K562 (cell line): ENCODE measurements at regions not wholly inside any gene's neighbourhood (a gene's known extent, or its start where the extent isn't known, plus 50 kb on each side); places are given as distances from the start of the nearest gene placed in this dataset.
A peak's percentile ranks its signal among the peaks of the same experiment; 100 is the strongest.
"Not testable (repeated sequence)": the region's sequence is repeated elsewhere in the genome, so short reads cannot be mapped to it uniquely, and the experiment has no call there.

Source experiments
- ATAC-seq: fragments of 200-7000 bp; cut with Tn5 transposase; 3 replicates; pipeline ENCODE4 v1.9.1; 2020; ENCODE audit warnings: moderate library complexity
- BruUV-seq: library from RNA; stranded (reverse); fragments of 400-500 nt; replicated peaks from 2 replicates; lab custom pipeline; 2021; lab: Mats Ljungman, UMichigan
- CTCF ChIA-PET: fragments of 300-600 bp; formaldehyde crosslinking; extraction: SDS; loops from one replicate; lab custom pipeline; 2021; ENCODE audit warnings: low intra/inter-chr PET ratio; lab: Yijun Ruan, JAX
- POLR2A ChIA-PET: fragments of 300-600, 350-650 bp; sonication (Branson Sonifier 250); formaldehyde crosslinking; extraction: SDS; loops from one replicate; lab custom pipeline; 2021; ENCODE audit warnings: antibody characterized with exemption, inconsistent platforms; lab: Yijun Ruan, JAX
- DNase-seq, 4 experiments: peaks; one replicate each; pipeline versions ENCODE4 v3.0.0 to v3.0.0-alpha.2; 2011 to 2018; ENCODE audit warnings: low spot score in 3 of 4, mixed read lengths in 3 of 4; ENCODE audit errors: extremely low read depth in 1 of 4
- FAIRE-seq: peaks from 2 replicates; lab custom pipeline; 2011; peaks lifted over from hg19 to GRCh38; lab: Jason Lieb, UNC
- H2AFZ ChIP-seq: 2 replicates; pipeline ENCODE4 v1.6.0; 2011; ENCODE audit warnings: low read depth, low read length, control low read depth, inconsistent platforms
- H3K27ac ChIP-seq: fragments of 200-600 bp; 3 replicates; pipeline ENCODE4 v1.8.0; 2011; ENCODE audit warnings: low read depth, mild to moderate bottlenecking, control low read depth, inconsistent platforms, low read length, moderate library complexity, mixed read lengths; ENCODE audit errors: extremely low read depth
- H3K27me3 ChIP-seq, 2 experiments: fragments of 300-600 bp in 1 of 2; 2 replicates in 1 of 2; 3 replicates in 1 of 2; pipeline versions ENCODE4 v1.6.0 to v1.8.0; 2011; ENCODE audit warnings: inconsistent platforms in 2 of 2, low read length in 2 of 2, mild to moderate bottlenecking in 1 of 2, mixed read lengths in 1 of 2, moderate library complexity in 1 of 2; ENCODE audit not compliant: control insufficient read depth in 2 of 2, insufficient read depth in 2 of 2
- H3K36me3 ChIP-seq: fragments of 300-600 bp; 3 replicates; pipeline ENCODE4 v1.8.0; 2011; ENCODE audit warnings: mild to moderate bottlenecking, low read length, inconsistent platforms; ENCODE audit not compliant: control insufficient read depth, insufficient read depth
- H3K4me1 ChIP-seq, 2 experiments: fragments of 200-600 bp in 1 of 2; replicated peaks in 1 of 2; 2 replicates in 1 of 2; 3 replicates in 1 of 2; pipeline versions ENCODE4 v1.5.1 to v1.8.0; 2011; ENCODE audit warnings: inconsistent platforms in 2 of 2, low read length in 2 of 2, mild to moderate bottlenecking in 1 of 2, mixed read lengths in 1 of 2, moderate library complexity in 1 of 2; ENCODE audit not compliant: control insufficient read depth in 2 of 2, insufficient read depth in 2 of 2
- H3K4me2 ChIP-seq: 2 replicates; pipeline ENCODE4 v1.6.1; 2011; ENCODE audit warnings: low read length, control low read depth, inconsistent platforms, mixed read lengths; ENCODE audit not compliant: insufficient read depth
- H3K4me3 ChIP-seq: fragments of 200-600 bp; sonication (generic), shearing (Covaris generic); 2 replicates; pipeline ENCODE4 v1.5.1; 2016; ENCODE audit warnings: control low read depth, inconsistent platforms
- H3K79me2 ChIP-seq: fragments of 200-600 bp; 3 replicates; pipeline ENCODE4 v1.8.0; 2011; ENCODE audit warnings: low read length, inconsistent platforms; ENCODE audit not compliant: control insufficient read depth, insufficient read depth
- H3K9ac ChIP-seq, 2 experiments: 2 replicates each; pipeline versions ENCODE4 v1.6.0 to v1.6.1; 2011; ENCODE audit warnings: low read depth in 2 of 2, low read length in 2 of 2, control low read depth in 1 of 2, inconsistent platforms in 1 of 2, mild to moderate bottlenecking in 1 of 2, mixed read lengths in 1 of 2; ENCODE audit not compliant: insufficient read depth in 1 of 2
- H3K9me1 ChIP-seq: one replicate; pipeline ENCODE4 v1.6.0; 2011; ENCODE audit warnings: inconsistent platforms, mild to moderate bottlenecking, low read length, moderate library complexity; ENCODE audit not compliant: control insufficient read depth, insufficient read depth
- H3K9me3 ChIP-seq: replicated peaks from 2 replicates; pipeline ENCODE4 v1.5.1; 2011; ENCODE audit warnings: low read depth, low read length, inconsistent platforms; ENCODE audit not compliant: control insufficient read depth, insufficient read depth
- H4K20me1 ChIP-seq: replicated peaks from 2 replicates; pipeline ENCODE4 v1.6.1; 2011; ENCODE audit warnings: low read length, inconsistent platforms, mixed read lengths; ENCODE audit not compliant: control insufficient read depth, insufficient read depth
- ARID4B ChIP-seq: sonication (generic); formaldehyde crosslinking; IDR thresholded peaks from 2 replicates; pipeline ENCODE4 v1.8.0; 2022; ENCODE audit warnings: mild to moderate bottlenecking, missing genetic modification reagents
- CTBP1 ChIP-seq: fragments of 450-650 bp; IDR thresholded peaks from 2 replicates; pipeline ENCODE4 v1.6.1; 2016; ENCODE audit warnings: borderline replicate concordance
- MYNN ChIP-seq, 2 experiments: sonication (generic); formaldehyde crosslinking in 1 of 2; IDR thresholded peaks; 2 replicates each; pipeline versions ENCODE4 v1.5.0 to v1.6.1; 2016 to 2020; ENCODE audit warnings: antibody characterized with exemption in 1 of 2, missing genetic modification reagents in 1 of 2
- RFX5 ChIP-seq: IDR thresholded peaks from 2 replicates; pipeline ENCODE4 v1.6.1; 2011; ENCODE audit warnings: low read depth, mild to moderate bottlenecking, improper control_type of control experiment, low read length
- WGBS: fragments of 100-300 bp; shearing (Covaris generic); methylation state at CpG from one replicate; pipeline ENCODE4 v1.1.6; 2016; ENCODE audit warnings: low coverage, mixed read lengths; ENCODE audit not compliant: insufficient coverage; ENCODE audit errors: missing lambda C conversion rate; 5-methylcytosine and 5-hydroxymethylcytosine counted together
- in situ Hi-C: fragments of 300-500 bp; cut with MboI; formaldehyde crosslinking; loops from 4 replicates; pipeline ENCODE4 v1.15.0; 2018; ENCODE audit warnings: inconsistent platforms, mixed read lengths
- intact Hi-C: fragments of 100-400 bp; cut with micrococcal nuclease; formaldehyde crosslinking; loops from 2 replicates; pipeline ENCODE4 v1.14.2; 2022

- H3K9me3 ChIP-seq, result no peaks in the 10 kb centered on the region; the same call in 1 of the 2 replicates
- H3K79me2 ChIP-seq, result no peaks in the 10 kb centered on the region
- FAIRE-seq, result no peak
- POLR2A ChIA-PET, result no interaction called here
- no peaks in the 10 kb centered on the region for H3K36me3 ChIP-seq
- no TSS peak for BruUV-seq
- TF ChIP-seq MYNN (IDR thresholded peaks at IDR 0.05), result no peak
- TF ChIP-seq MYNN (CRISPR knock-in tag; IDR thresholded peaks at IDR 0.05), result no peak
- H3K27me3 ChIP-seq, result no peaks in the 10 kb centered on the region
- WGBS, result 1% methylated on average over 3 of the region's 3 CpGs
- DNase-seq, result no peak
- H3K9ac ChIP-seq, result no peak overlapping the region
- H3K27ac ChIP-seq, result no peak overlapping the region
- ATAC-seq, result no peak
- CTCF ChIA-PET, result no interaction called here
- intact Hi-C loops, result no loop called here
- H4K20me1 ChIP-seq, result no peaks in the 10 kb centered on the region
- no peak overlapping the region for H3K4me2 ChIP-seq
- H2AFZ ChIP-seq, result no peak overlapping the region
- no peaks in the 10 kb centered on the region for H3K9me1 ChIP-seq
- H3K4me1 ChIP-seq, result no peaks in the 10 kb centered on the region
- in situ Hi-C loops, result no loop called here
- no peak overlapping the region for H3K4me3 ChIP-seq
These were observed 602.7 kb upstream of the PCDH7 start for GRCh38 chr4:30117433-30117832.

GRCh38 chr4:30122711-30123110 is 597.5 kb upstream of the PCDH7 start:
- TF ChIP-seq RFX5, result no peak
- TF ChIP-seq CTBP1, result no peak
- no peak for TF ChIP-seq ARID4B (CRISPR knock-in tag)
- TF ChIP-seq, all 486 proteins: peak for 0
- no peak overlapping the region for H2AFZ ChIP-seq
- FAIRE-seq, result no peak
- no peaks in the 10 kb centered on the region for H3K4me1 ChIP-seq
- intact Hi-C loops (no loop called here), in situ Hi-C loops (no loop called here)
- no peak for ATAC-seq
- H4K20me1 ChIP-seq, result no peaks in the 10 kb centered on the region
- no peak for DNase-seq
- no peaks in the 10 kb centered on the region for H3K79me2 ChIP-seq
- POLR2A ChIA-PET, result no interaction called here
- no peaks in the 10 kb centered on the region for H3K27me3 ChIP-seq
- WGBS, result 0% methylated on average over 3 of the region's 3 CpGs
- H3K9ac ChIP-seq, result no peak overlapping the region
- H3K27ac ChIP-seq, result no peak overlapping the region
- BruUV-seq, result no TSS peak
- no peaks in the 10 kb centered on the region for H3K9me1 ChIP-seq
- CTCF ChIA-PET, result no interaction called here
- H3K4me3 ChIP-seq, result no peak overlapping the region
- no peaks in the 10 kb centered on the region for H3K36me3 ChIP-seq
- no peak overlapping the region for H3K4me2 ChIP-seq
- H3K9me3 ChIP-seq, result no peaks in the 10 kb centered on the region; the same call in 1 of the 2 replicates

GRCh38 chr4:30124621-30125020 is 595.5 kb upstream of the PCDH7 start:
- H3K79me2 ChIP-seq, H3K4me2 ChIP-seq, ATAC-seq, H3K27me3 ChIP-seq, POLR2A ChIA-PET, H3K4me1 ChIP-seq, H3K9me3 ChIP-seq, H3K9ac ChIP-seq, H3K27ac ChIP-seq, H4K20me1 ChIP-seq, H2AFZ ChIP-seq, CTCF ChIA-PET, H3K4me3 ChIP-seq, H3K9me1 ChIP-seq, in situ Hi-C loops, H3K36me3 ChIP-seq, BruUV-seq, DNase-seq, intact Hi-C loops: not testable (repeated sequence)
- peak; percentile 65 for FAIRE-seq
- WGBS, result 6% methylated on average over 1 of the region's 2 CpGs
